GM19395 (cell line): ENCODE measurements at regions not wholly inside any gene's neighbourhood (a gene's known extent, or its start where the extent isn't known, plus 50 kb on each side); places are given as distances from the start of the nearest gene placed in this dataset.

ENCODE experiments used
- ATAC-seq: cut with Tn5 transposase; IDR thresholded peaks from one replicate; pipeline ENCODE4 v1.9.1; 2021; ENCODE audit warnings: mild to moderate bottlenecking, moderate library complexity; ENCODE audit not compliant: unreplicated experiment

GRCh38 chr10:129390147-129390546 lies 76.9 kb upstream of the MGMT start:
- no peak for ATAC-seq

GRCh38 chr10:129390726-129391125 lies 76.3 kb upstream of the MGMT start:
- ATAC-seq = no peak

DNA sequence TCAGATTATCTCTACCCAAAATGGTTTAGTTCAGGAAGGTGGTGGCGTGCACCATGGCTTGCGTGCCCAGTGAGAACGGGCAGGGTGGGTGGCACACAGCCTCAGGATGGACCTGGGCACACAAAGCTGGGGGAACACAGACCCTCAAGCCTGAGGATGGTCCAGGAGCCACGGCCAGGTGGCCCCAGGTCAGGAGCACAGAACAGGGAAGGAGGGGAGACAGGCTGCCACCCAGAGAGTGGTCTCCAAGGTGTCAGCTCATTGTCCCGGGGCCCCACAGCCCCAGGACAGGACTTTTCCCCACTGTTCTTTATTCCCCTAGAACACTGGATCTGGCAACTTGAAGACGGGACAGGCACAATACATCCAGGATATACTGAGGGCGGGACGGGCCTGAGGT lies 75.6 kb upstream of the MGMT start:
- ATAC-seq = no peak

DNA sequence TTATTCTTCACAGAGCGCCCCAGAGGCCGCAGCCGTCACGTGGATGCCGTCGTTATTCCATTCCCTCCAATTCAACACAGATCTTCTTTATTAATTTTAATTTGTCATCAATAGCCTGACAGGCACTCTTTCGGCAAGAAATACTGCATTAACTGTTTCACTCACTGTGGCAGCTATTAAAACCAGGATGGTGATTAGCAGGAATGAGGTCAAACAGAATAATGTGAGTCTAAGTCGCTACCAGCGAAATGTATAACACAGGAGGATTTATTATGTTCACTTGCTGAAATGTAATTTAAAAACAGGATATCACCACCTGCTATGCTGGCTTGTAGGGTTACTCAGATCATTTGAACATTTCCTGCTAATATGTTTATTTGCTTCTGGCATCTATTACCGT lies 74.2 kb upstream of the MGMT start:
- no peak for ATAC-seq

DNA sequence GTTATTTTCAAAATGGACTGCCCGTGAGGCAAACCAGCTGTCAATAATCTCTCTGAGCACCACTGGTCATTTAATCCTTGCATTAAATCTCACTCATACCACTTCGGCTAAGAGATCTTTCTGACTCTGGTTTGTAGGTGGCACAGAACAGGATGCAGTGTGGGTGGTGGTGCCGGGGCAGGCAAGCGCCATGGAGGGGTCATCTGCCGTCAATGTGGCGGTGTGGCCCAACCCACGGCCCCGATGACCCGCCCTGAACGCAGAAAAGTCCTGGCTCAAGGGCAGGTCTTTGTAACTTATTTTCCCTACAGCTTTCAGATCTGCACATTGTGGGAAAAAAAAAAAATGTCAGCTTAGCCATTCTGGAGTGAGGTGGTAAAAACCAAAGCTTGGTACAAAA lies 73.2 kb upstream of the MGMT start:
- ATAC-seq = no peak

- ATAC-seq = no peak
Measured at GRCh38 chr10:129394518-129395328, 72.3 kb upstream of the MGMT start.

GRCh38 chr10:129396021-129396722 lies 70.9 kb upstream of the MGMT start:
- no peak for ATAC-seq

- no peak for ATAC-seq
Measured at GRCh38 chr10:129397198-129397974, 69.7 kb upstream of the MGMT start.

- no peak for ATAC-seq
Measured at GRCh38 chr10:129398711-129399141, 68.3 kb upstream of the MGMT start.

- no peak for ATAC-seq
Measured at GRCh38 chr10:129400426-129400825, 66.6 kb upstream of the MGMT start.

DNA sequence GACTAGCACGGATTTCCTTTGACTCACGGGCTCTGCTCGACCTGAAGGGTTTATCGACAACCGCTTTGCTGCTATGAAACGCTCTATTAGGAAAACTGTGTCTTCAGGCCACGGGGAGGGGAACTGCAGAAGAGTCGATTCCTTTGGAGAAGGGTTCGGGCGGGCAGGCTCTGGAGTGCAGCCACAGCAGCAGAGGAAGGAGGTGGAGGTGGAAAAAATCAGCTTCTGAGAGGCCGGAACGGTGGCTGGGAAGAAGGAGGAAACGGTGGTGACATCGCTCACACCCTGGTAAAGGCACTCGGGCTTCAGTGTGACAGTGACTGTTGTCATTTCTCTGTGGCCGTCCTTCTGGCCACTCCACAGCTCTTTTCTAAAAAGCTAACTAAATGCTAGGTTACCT lies 64.6 kb upstream of the MGMT start:
- no peak for ATAC-seq

GRCh38 chr10:129404091-129404490 lies 63.0 kb upstream of the MGMT start:
- no peak for ATAC-seq

DNA sequence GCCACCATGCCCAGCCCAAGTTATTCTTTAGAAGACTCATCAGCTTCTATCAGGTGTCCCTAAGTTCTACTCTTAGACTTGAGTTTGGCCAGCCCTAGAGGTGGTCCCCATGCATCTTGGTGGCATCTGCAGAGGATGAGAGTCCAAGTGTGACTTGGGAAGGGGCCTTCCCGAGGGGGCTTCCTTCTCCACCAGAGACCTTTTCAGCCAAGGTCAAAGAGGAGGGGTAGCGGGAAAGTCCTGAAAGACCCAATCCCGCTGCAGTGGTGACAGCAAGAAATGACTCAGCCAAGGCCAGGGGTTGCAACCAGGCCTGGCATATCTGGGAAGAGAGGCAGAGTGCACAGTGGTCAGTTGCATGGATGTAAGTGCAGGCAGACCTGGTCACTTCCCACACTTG lies 61.7 kb upstream of the MGMT start:
- no peak for ATAC-seq

- no peak for ATAC-seq
Measured at GRCh38 chr10:129410688-129411392, 56.2 kb upstream of the MGMT start.

DNA sequence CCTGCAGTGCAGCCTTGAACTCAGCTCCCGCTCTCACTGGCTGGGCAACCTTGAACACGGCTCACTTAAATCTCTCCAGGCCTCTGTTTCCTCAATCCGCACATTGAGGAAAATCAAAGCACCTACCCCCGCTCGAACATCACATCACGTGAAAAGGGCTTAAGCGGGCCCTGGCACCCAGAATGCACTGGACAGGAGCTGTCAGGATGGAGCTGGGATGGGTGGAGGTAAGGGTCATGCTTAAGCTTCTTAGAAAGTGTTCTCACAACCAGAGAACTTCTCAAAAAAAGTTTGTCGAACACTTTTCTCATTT lies 55.7 kb upstream of the MGMT start:
- ATAC-seq = no peak

DNA sequence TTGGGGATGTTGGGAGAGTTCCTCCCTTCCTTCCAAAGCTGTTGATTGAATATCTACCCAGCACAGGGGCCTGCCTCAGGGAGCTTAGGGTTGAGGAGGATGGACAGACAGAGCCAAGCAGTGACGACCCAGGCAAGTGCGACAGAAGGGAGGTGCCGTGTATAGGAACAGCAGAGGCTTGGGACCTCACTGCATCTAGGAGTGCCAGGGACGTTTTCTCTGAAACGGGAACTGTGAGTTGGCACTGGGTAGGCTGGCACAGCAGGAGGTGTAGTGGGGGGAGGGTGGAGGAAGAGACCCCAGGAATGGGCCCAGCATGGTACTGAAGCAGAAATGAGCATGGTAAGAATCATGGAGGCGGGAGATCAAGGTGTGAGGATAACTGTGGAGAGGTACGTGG lies 55.3 kb upstream of the MGMT start:
- ATAC-seq = no peak

GRCh38 chr10:129413024-129413423 lies 54.0 kb upstream of the MGMT start:
- ATAC-seq = no peak

GRCh38 chr10:129415215-129416140 lies 51.6 kb upstream of the MGMT start:
- no peak for ATAC-seq

DNA sequence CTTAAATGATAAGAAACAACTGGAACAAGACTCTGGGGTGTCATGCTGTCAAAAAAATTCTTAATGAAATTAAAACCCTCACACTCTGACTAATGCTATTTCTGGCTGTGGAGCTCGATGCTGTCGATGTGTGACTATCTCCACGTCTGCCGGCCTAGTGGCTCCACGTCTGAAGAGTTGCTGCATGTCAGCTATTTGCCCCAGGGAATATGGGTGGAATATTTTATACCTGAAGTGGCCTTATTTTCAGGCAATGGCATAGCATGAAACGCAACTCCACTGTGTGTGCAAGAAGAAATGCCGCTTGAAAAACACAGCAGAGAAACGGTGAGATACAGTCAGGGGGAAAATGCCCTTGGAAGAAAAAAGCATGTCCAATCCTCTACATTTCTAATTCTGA lies 50.9 kb upstream of the MGMT start:
- ATAC-seq = no peak
